ENCODE measurements at regions not wholly inside any gene's neighbourhood (a gene's known extent, or its start where the extent isn't known, plus 50 kb on each side); places are given as distances from the start of the nearest gene placed in this dataset.
"Not testable (repeated sequence)": the region's sequence is repeated elsewhere in the genome, so short reads cannot be mapped to it uniquely, and the experiment has no call there.

- DNase-seq, result no peak
Observed at GRCh38 chr14:97033556-97034081, 236.4 kb downstream of the VRK1 start.

- DNase-seq, result no peak
Observed at GRCh38 chr14:97036086-97036852, 239.1 kb downstream of the VRK1 start.

GRCh38 chr14:97039717-97040363 is 242.7 kb downstream of the VRK1 start:
- no peak for DNase-seq

GRCh38 chr14:97046967-97047366 is 249.8 kb downstream of the VRK1 start:
- DNase-seq, result no peak

- DNase-seq, result no peak
Observed at GRCh38 chr14:97052001-97052400, 254.8 kb downstream of the VRK1 start.

GRCh38 chr14:97053941-97054340 is 256.8 kb downstream of the VRK1 start:
- DNase-seq, result no peak

GRCh38 chr14:97055355-97055754 is 258.2 kb downstream of the VRK1 start:
- DNase-seq, result no peak

- no peak for DNase-seq
Observed at GRCh38 chr14:97056086-97056485, 258.9 kb downstream of the VRK1 start.

- no peak for DNase-seq
Observed at GRCh38 chr14:97057238-97058073, 260.3 kb downstream of the VRK1 start.

- DNase-seq, result no peak
Observed at GRCh38 chr14:97058074-97058467, 260.9 kb downstream of the VRK1 start.

GRCh38 chr14:97058589-97058988 is 261.4 kb downstream of the VRK1 start:
- no peak for DNase-seq

GRCh38 chr14:97061198-97061597 is 264.0 kb downstream of the VRK1 start:
- DNase-seq, result no peak

GRCh38 chr14:97061714-97062113 is 264.5 kb downstream of the VRK1 start:
- DNase-seq, result no peak

GRCh38 chr14:97065305-97066067 is 268.3 kb downstream of the VRK1 start:
- DNase-seq, result no peak

- DNase-seq, result no peak
Observed at GRCh38 chr14:97066068-97066899, 269.1 kb downstream of the VRK1 start.

GRCh38 chr14:97068293-97068692 is 271.1 kb downstream of the VRK1 start:
- not testable (repeated sequence) for DNase-seq

- DNase-seq, result no peak
Observed at GRCh38 chr14:97070259-97070658, 273.1 kb downstream of the VRK1 start.

- no peak for DNase-seq
Observed at GRCh38 chr14:97071177-97071576, 274.0 kb downstream of the VRK1 start.

- no peak for DNase-seq
Observed at GRCh38 chr14:97073622-97074021, 276.4 kb downstream of the VRK1 start.

- DNase-seq, result no peak
Observed at GRCh38 chr14:97074456-97074855, 277.3 kb downstream of the VRK1 start.

GRCh38 chr14:97074856-97075255 is 277.7 kb downstream of the VRK1 start:
- DNase-seq, result no peak

GRCh38 chr14:97077253-97077653 is 280.1 kb downstream of the VRK1 start:
- DNase-seq, result no peak
